GM18858 (cell line): ENCODE measurements at regions not wholly inside any gene's neighbourhood (a gene's known extent, or its start where the extent isn't known, plus 50 kb on each side); places are given as distances from the start of the nearest gene placed in this dataset.
A peak's percentile ranks its signal among the peaks of the same experiment; 100 is the strongest.
"Not testable (repeated sequence)": the region's sequence is repeated elsewhere in the genome, so short reads cannot be mapped to it uniquely, and the experiment has no call there.

Experiments used
- ATAC-seq: cut with Tn5 transposase; IDR thresholded peaks from one replicate; pipeline ENCODE4 v1.9.1; 2021; ENCODE audit not compliant: unreplicated experiment

- no peak for ATAC-seq
Measured at GRCh38 chr5:114148253-114148652, 213.6 kb upstream of the KCNN2 start.

GRCh38 chr5:114148728-114149127 lies 213.1 kb upstream of the KCNN2 start:
- not testable (repeated sequence) for ATAC-seq

GRCh38 chr5:114152656-114153360 lies 209.1 kb upstream of the KCNN2 start:
- no peak for ATAC-seq

GRCh38 chr5:114153392-114153791 lies 208.5 kb upstream of the KCNN2 start:
- ATAC-seq, result no peak

GRCh38 chr5:114153833-114154232 lies 208.0 kb upstream of the KCNN2 start:
- ATAC-seq, result no peak

GRCh38 chr5:114166081-114166480 lies 195.8 kb upstream of the KCNN2 start:
- no peak for ATAC-seq

- no peak for ATAC-seq
Measured at GRCh38 chr5:114174131-114174530, 187.7 kb upstream of the KCNN2 start.

GRCh38 chr5:114174837-114175236 lies 187.0 kb upstream of the KCNN2 start:
- ATAC-seq, result no peak

GRCh38 chr5:114176356-114176755 lies 185.5 kb upstream of the KCNN2 start:
- no peak for ATAC-seq

- ATAC-seq, result no peak
Measured at GRCh38 chr5:114179134-114179533, 182.7 kb upstream of the KCNN2 start.

- no peak for ATAC-seq
Measured at GRCh38 chr5:114184006-114184405, 177.9 kb upstream of the KCNN2 start.

GRCh38 chr5:114185274-114185673 lies 176.6 kb upstream of the KCNN2 start:
- no peak for ATAC-seq

GRCh38 chr5:114191441-114191840 lies 170.4 kb upstream of the KCNN2 start:
- no peak for ATAC-seq

- no peak for ATAC-seq
Measured at GRCh38 chr5:114192108-114192507, 169.8 kb upstream of the KCNN2 start.

- no peak for ATAC-seq
Measured at GRCh38 chr5:114201332-114201731, 160.5 kb upstream of the KCNN2 start.

- ATAC-seq, result no peak
Measured at GRCh38 chr5:114204923-114205322, 156.9 kb upstream of the KCNN2 start.

- ATAC-seq, result no peak
Measured at GRCh38 chr5:114206640-114207039, 155.2 kb upstream of the KCNN2 start.

GRCh38 chr5:114207615-114208014 lies 154.3 kb upstream of the KCNN2 start:
- no peak for ATAC-seq

GRCh38 chr5:114208120-114208519 lies 153.8 kb upstream of the KCNN2 start:
- no peak for ATAC-seq

GRCh38 chr5:114208588-114208987 lies 153.3 kb upstream of the KCNN2 start:
- no peak for ATAC-seq

GRCh38 chr5:114210662-114211061 lies 151.2 kb upstream of the KCNN2 start:
- no peak for ATAC-seq

GRCh38 chr5:114221807-114222206 lies 140.1 kb upstream of the KCNN2 start:
- no peak for ATAC-seq

GRCh38 chr5:114223866-114224265 lies 138.0 kb upstream of the KCNN2 start:
- peak; percentile 85 for ATAC-seq
